Natural killer cell (primary cell): ENCODE measurements at regions not wholly inside any gene's neighbourhood (a gene's known extent, or its start where the extent isn't known, plus 50 kb on each side); places are given as distances from the start of the nearest gene placed in this dataset.

ENCODE experiments used
- ATAC-seq, 3 donors: fragments of 150-1000 bp in 2 of 3; fragments of 200-7000 bp in 1 of 3; cut with Tn5 transposase; 1 replicate in 1 of 3; 2 replicates in 2 of 3; pipeline ENCODE4 v1.10.0; 2021; ENCODE audit warnings: mild to moderate bottlenecking in 2 of 3, moderate library complexity in 2 of 3
- DNase-seq, 2 donors: peaks; one replicate each; pipeline versions ENCODE4 v3.0.0 to v3.0.0-alpha.2; 2013 to 2021; ENCODE audit warnings: mixed read lengths in 1 of 2
- H3K27ac ChIP-seq: one replicate; pipeline ENCODE4 v1.5.1; 2013; ENCODE audit warnings: mild to moderate bottlenecking, low read length
- H3K27me3 ChIP-seq: one replicate; pipeline ENCODE4 v1.6.1; 2013; ENCODE audit warnings: low read length; ENCODE audit not compliant: control insufficient read depth, insufficient read depth
- H3K36me3 ChIP-seq: one replicate; pipeline ENCODE4 v1.6.1; 2013; ENCODE audit warnings: low read length; ENCODE audit not compliant: control insufficient read depth, insufficient read depth
- H3K4me1 ChIP-seq: one replicate; pipeline ENCODE4 v1.6.1; 2013; ENCODE audit warnings: low read length; ENCODE audit not compliant: control insufficient read depth, insufficient read depth
- H3K4me3 ChIP-seq: one replicate; pipeline ENCODE4 v1.5.1; 2013; ENCODE audit warnings: low read length
- H3K9me3 ChIP-seq: one replicate; pipeline ENCODE4 v1.6.1; 2013; ENCODE audit warnings: low read length; ENCODE audit not compliant: control insufficient read depth, insufficient read depth
- H3K27ac Mint-ChIP-seq, 2 donors: one replicate each; pipeline ENCODE4 v1.8.0; 2022; ENCODE audit warnings: mild to moderate bottlenecking in 2 of 2, mixed read lengths in 2 of 2, moderate library complexity in 1 of 2
- H3K27me3 Mint-ChIP-seq, 2 donors: one replicate each; pipeline ENCODE4 v1.8.0; 2022; ENCODE audit warnings: low read depth in 2 of 2, mixed read lengths in 2 of 2
- H3K36me3 Mint-ChIP-seq: one replicate; pipeline ENCODE4 v1.8.0; 2022; ENCODE audit warnings: mixed read lengths
- H3K4me1 Mint-ChIP-seq, 2 donors: one replicate each; pipeline ENCODE4 v1.8.0; 2022; ENCODE audit warnings: mixed read lengths in 2 of 2
- H3K4me3 Mint-ChIP-seq: one replicate; pipeline ENCODE4 v1.8.0; 2022; ENCODE audit warnings: mild to moderate bottlenecking, moderate library complexity, mixed read lengths
- H3K9me3 Mint-ChIP-seq, 2 donors: one replicate each; pipeline ENCODE4 v1.8.0; 2022; ENCODE audit warnings: mixed read lengths in 2 of 2
- WGBS: methylation state at CpG from one replicate; pipeline ENCODE4 v1.1.7; 2013; ENCODE audit warnings: missing lambda C conversion rate; ENCODE audit not compliant: insufficient coverage; 5-methylcytosine and 5-hydroxymethylcytosine counted together
- intact Hi-C: fragments of 100-400 bp; cut with micrococcal nuclease; formaldehyde crosslinking; loops from one replicate; pipeline ENCODE4 v1.14.2; 2022
- TF ChIP-seq, protein P1 (sequence below): fragments of 200-600 bp; IDR thresholded peaks from one replicate; pipeline ENCODE4 v1.8.0; 2022; ENCODE audit warnings: antibody characterized with exemption

DNA sequence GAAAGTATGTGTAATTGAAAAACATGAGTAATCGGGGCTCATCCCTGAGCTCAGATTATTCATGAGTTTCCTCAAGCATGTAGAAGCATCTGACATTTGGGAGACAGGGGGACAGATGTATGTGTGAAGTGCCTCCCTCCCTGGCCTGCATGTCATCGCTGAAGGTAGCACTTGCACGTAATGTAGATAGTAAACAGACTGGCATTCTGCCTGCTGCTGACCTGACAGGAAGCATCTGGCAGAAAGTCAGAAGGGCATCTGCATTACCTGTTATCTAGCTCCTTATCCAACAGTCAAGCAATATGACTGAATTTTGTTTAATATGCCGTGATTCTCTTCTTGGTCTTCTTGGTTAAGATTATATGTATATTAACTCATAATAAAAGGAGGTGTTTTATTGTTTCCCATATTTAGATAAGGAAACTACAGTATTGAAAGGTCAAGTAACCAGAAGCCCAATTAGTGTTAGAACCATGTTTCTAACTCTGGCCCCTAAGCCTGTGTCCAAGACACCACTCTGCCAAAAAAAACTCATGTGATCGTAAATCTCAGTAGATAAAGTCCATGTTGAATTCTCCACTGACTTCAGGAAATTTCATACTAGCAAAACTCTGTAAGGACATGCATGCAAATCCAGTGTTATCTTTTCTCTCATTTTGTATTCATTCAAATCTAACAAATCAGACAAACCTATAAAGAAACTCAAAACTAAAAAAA, 918.1 kb upstream of the MBL2 start:
- TF ChIP-seq, protein P1, sequence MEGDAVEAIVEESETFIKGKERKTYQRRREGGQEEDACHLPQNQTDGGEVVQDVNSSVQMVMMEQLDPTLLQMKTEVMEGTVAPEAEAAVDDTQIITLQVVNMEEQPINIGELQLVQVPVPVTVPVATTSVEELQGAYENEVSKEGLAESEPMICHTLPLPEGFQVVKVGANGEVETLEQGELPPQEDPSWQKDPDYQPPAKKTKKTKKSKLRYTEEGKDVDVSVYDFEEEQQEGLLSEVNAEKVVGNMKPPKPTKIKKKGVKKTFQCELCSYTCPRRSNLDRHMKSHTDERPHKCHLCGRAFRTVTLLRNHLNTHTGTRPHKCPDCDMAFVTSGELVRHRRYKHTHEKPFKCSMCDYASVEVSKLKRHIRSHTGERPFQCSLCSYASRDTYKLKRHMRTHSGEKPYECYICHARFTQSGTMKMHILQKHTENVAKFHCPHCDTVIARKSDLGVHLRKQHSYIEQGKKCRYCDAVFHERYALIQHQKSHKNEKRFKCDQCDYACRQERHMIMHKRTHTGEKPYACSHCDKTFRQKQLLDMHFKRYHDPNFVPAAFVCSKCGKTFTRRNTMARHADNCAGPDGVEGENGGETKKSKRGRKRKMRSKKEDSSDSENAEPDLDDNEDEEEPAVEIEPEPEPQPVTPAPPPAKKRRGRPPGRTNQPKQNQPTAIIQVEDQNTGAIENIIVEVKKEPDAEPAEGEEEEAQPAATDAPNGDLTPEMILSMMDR: no peak
- H3K9me3 ChIP-seq: no peaks in the 10 kb centered on the region
- no peak overlapping the region for H3K27ac Mint-ChIP-seq
- H3K36me3 Mint-ChIP-seq: no peaks in the 10 kb centered on the region
- H3K4me1 Mint-ChIP-seq: no peaks in the 10 kb centered on the region
- H3K4me3 ChIP-seq: no peak overlapping the region
- ATAC-seq (no peak), DNase-seq (no peak)
- H3K4me1 ChIP-seq: no peaks in the 10 kb centered on the region
- no peaks in the 10 kb centered on the region for H3K36me3 ChIP-seq
- H3K27ac ChIP-seq: no peak overlapping the region
- 84% methylated on average over 4 of the region's 5 CpGs for WGBS
- no peaks in the 10 kb centered on the region for H3K27me3 ChIP-seq
- intact Hi-C loops: no loop called here
- H3K9me3 Mint-ChIP-seq: peaks cover 8 to 9% of the 10 kb centered on the region in 2 donors
- no peaks in the 10 kb centered on the region for H3K27me3 Mint-ChIP-seq
- H3K4me3 Mint-ChIP-seq: no peak overlapping the region

DNA sequence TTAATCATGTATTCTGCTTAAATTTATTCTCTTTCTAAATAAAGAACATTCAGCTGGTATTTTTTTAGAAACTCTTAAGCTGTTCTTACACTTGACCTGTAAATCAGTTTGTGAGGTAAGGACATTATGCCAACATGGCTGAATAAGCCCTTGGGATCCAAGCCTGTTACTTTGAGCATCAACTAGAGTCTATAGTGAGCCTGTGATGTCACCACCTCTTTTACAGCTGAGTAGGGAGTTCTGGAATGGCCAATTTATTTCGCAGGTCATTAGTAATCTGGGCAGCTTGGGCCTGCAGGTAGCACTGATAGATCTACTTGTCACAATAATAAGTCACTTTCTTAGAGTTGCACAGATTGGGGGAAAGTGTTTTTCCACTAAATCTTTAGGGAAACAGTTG, 915.2 kb upstream of the MBL2 start:
- WGBS: 100% methylated on average over 1 of the region's 1 CpG
- no peak overlapping the region for H3K4me3 Mint-ChIP-seq
- Histone ChIP-seq H3K27ac (no peak overlapping the region), H3K27me3 (no peaks in the 10 kb centered on the region), H3K4me1 (no peaks in the 10 kb centered on the region), H3K4me3 (no peak overlapping the region), H3K36me3 (no peaks in the 10 kb centered on the region), H3K9me3 (no peaks in the 10 kb centered on the region)
- no peaks in the 10 kb centered on the region for H3K36me3 Mint-ChIP-seq
- H3K27ac Mint-ChIP-seq: no peak overlapping the region
- intact Hi-C loops: no loop called here
- TF ChIP-seq, protein P1: no peak
- DNase-seq: no peak
- H3K9me3 Mint-ChIP-seq: peaks cover 11% of the 10 kb centered on the region in 2 donors
- no peaks in the 10 kb centered on the region for H3K4me1 Mint-ChIP-seq
- no peak for ATAC-seq
- H3K27me3 Mint-ChIP-seq: no peaks in the 10 kb centered on the region

DNA sequence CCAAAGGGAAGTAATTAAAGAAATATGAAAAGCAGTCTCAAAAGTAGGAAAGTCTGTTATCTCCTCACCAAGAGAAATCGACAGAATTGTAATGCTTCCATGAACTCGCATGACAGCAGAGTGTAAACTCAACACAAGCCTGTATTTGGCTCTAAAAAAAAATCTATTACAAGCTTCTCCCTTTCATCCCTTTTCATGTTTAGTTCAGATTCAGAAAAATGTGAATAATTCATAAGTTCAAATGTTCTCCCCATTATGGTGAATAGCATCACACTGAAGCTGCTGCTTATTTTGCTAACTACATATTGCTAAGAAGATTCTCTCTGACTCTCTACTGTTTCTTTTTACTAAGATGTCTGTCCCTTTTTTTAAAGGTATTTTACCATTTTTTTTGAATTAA, 910.3 kb upstream of the MBL2 start:
- WGBS: 81% methylated on average over 2 of the region's 2 CpGs
- Histone ChIP-seq H3K27me3 (no peaks in the 10 kb centered on the region), H3K4me3 (no peak overlapping the region), H3K36me3 (no peaks in the 10 kb centered on the region), H3K9me3 (no peaks in the 10 kb centered on the region), H3K27ac (no peak overlapping the region), H3K4me1 (no peaks in the 10 kb centered on the region)
- Mint-ChIP-seq H3K4me3 (no peak overlapping the region), H3K9me3 (peaks cover 14 to 25% of the 10 kb centered on the region in 2 donors), H3K27me3 (no peaks in the 10 kb centered on the region), H3K4me1 (no peaks in the 10 kb centered on the region), H3K27ac (no peak overlapping the region), H3K36me3 (no peaks in the 10 kb centered on the region)
- TF ChIP-seq, protein P1: no peak
- ATAC-seq (no peak), DNase-seq (no peak)
- intact Hi-C loops: no loop called here

DNA sequence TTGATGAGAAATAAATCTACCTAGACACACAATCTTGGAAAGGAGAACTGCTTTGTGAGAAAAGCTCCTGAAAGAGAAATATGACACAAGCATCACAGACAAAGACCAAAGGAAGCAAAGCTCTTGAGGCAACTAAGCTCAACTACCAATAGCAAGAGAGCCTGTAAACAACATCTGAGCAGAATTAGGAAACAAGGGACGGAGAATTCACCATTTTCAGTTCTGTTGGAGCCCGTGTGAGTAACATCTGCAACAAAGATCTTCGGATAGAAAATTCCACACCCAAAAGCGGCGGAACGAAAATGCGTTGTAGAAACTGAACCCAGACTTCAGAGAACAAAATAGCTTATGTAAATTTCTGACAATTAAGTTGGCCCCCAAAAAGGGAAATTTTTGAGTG, 909.9 kb upstream of the MBL2 start:
- Histone ChIP-seq H3K27me3 (no peaks in the 10 kb centered on the region), H3K27ac (no peak overlapping the region), H3K4me1 (no peaks in the 10 kb centered on the region), H3K36me3 (no peaks in the 10 kb centered on the region), H3K4me3 (no peak overlapping the region), H3K9me3 (no peaks in the 10 kb centered on the region)
- 89% methylated on average over 7 of the region's 7 CpGs for WGBS
- H3K4me1 Mint-ChIP-seq: no peaks in the 10 kb centered on the region
- H3K27me3 Mint-ChIP-seq: no peaks in the 10 kb centered on the region
- no peak overlapping the region for H3K27ac Mint-ChIP-seq
- TF ChIP-seq, protein P1: no peak
- intact Hi-C loops: no loop called here
- H3K9me3 Mint-ChIP-seq: peaks cover 14 to 25% of the 10 kb centered on the region in 2 donors
- no peaks in the 10 kb centered on the region for H3K36me3 Mint-ChIP-seq
- ATAC-seq (no peak), DNase-seq (no peak)
- no peak overlapping the region for H3K4me3 Mint-ChIP-seq
